Keratinocyte (primary cell): ENCODE measurements at regions not wholly inside any gene's neighbourhood (a gene's known extent, or its start where the extent isn't known, plus 50 kb on each side); places are given as distances from the start of the nearest gene placed in this dataset.

Source experiments
- CTCF ChIP-seq, 3 experiments: IDR thresholded peaks in 1 of 3; conservative IDR thresholded peaks in 1 of 3; optimal IDR thresholded peaks in 1 of 3; 2 replicates in 2 of 3; 3 replicates in 1 of 3; pipeline versions ENCODE3 to v1.5.1; 2011; ENCODE audit warnings: low read length in 3 of 3, mild to moderate bottlenecking in 3 of 3, moderate library complexity in 2 of 3, control low read depth in 1 of 3, inconsistent platforms in 1 of 3; ENCODE audit not compliant: insufficient read depth in 2 of 3; ENCODE audit errors: extremely low read depth in 1 of 3
- EZH2 ChIP-seq: IDR thresholded peaks from one replicate; pipeline ENCODE4 v1.6.1; 2012; ENCODE audit warnings: inconsistent platforms, mild to moderate bottlenecking, low read length, moderate library complexity

- no peak for TF ChIP-seq EZH2
- no peak for TF ChIP-seq CTCF (optimal IDR thresholded peaks at IDR 0.05 in 1 of 3, IDR thresholded peaks at IDR 0.05 in 1 of 3, conservative IDR thresholded peaks at IDR 0.05 in 1 of 3; ENCODE audit: extremely low read depth in 1 of 3, insufficient read depth in 2 of 3, low read length in 3 of 3)
Measured at GRCh38 chr3:6079561-6080179, 781.2 kb upstream of the GRM7 start.
